ENCODE measurements at regions not wholly inside any gene's neighbourhood (a gene's known extent, or its start where the extent isn't known, plus 50 kb on each side); places are given as distances from the start of the nearest gene placed in this dataset.

GRCh38 chr1:188243456-188243855, 1414.7 kb downstream of the PLA2G4A start:
- Mint-ChIP-seq H3K9me3 (peaks cover 4% of the 10 kb centered on the region), H3K27me3 (no peaks in the 10 kb centered on the region), H3K4me3 (no peak overlapping the region), H3K27ac (no peak overlapping the region), H3K36me3 (ENCODE audit: low read depth) (no peaks in the 10 kb centered on the region), H3K4me1 (no peaks in the 10 kb centered on the region)
- DNase-seq (no peak), ATAC-seq (no peak)

- no peaks in the 10 kb centered on the region for H3K36me3 Mint-ChIP-seq (ENCODE audit: low read depth)
- peaks cover 9% of the 10 kb centered on the region for H3K9me3 Mint-ChIP-seq
- ATAC-seq: no peak
Measured at GRCh38 chr1:188244681-188245080, 1415.9 kb downstream of the PLA2G4A start.

GRCh38 chr1:188247255-188247654, 1418.5 kb downstream of the PLA2G4A start:
- ATAC-seq: no peak
- H3K4me3 Mint-ChIP-seq: no peak overlapping the region
- H3K4me1 Mint-ChIP-seq: no peaks in the 10 kb centered on the region
- H3K27me3 Mint-ChIP-seq: no peaks in the 10 kb centered on the region
- peaks cover 7% of the 10 kb centered on the region for H3K9me3 Mint-ChIP-seq
- DNase-seq: no peak
- H3K36me3 Mint-ChIP-seq (ENCODE audit: low read depth): no peaks in the 10 kb centered on the region
- H3K27ac Mint-ChIP-seq: no peak overlapping the region

More at GRCh38 chr1:188244681-188245080, 1415.9 kb downstream of the PLA2G4A start:
- H3K27ac Mint-ChIP-seq: no peak overlapping the region
- DNase-seq: no peak
- H3K27me3 Mint-ChIP-seq: no peaks in the 10 kb centered on the region
- no peak overlapping the region for H3K4me3 Mint-ChIP-seq
- H3K4me1 Mint-ChIP-seq: no peaks in the 10 kb centered on the region

GRCh38 chr1:188249811-188250210, 1421.1 kb downstream of the PLA2G4A start:
- no peak overlapping the region for H3K4me3 Mint-ChIP-seq
- no peak for DNase-seq
- no peak overlapping the region for H3K27ac Mint-ChIP-seq
- no peaks in the 10 kb centered on the region for H3K27me3 Mint-ChIP-seq
- no peaks in the 10 kb centered on the region for H3K36me3 Mint-ChIP-seq (ENCODE audit: low read depth)
- ATAC-seq: no peak
- no peaks in the 10 kb centered on the region for H3K4me1 Mint-ChIP-seq
- peaks cover 13% of the 10 kb centered on the region for H3K9me3 Mint-ChIP-seq

GRCh38 chr1:188251036-188251435, 1422.3 kb downstream of the PLA2G4A start:
- H3K4me1 Mint-ChIP-seq: no peaks in the 10 kb centered on the region

GRCh38 chr1:188261849-188262248, 1433.1 kb downstream of the PLA2G4A start:
- ATAC-seq (no peak), DNase-seq (no peak)
- no peak overlapping the region for H3K4me3 Mint-ChIP-seq
- H3K9me3 Mint-ChIP-seq: peaks cover 29% of the 10 kb centered on the region
- H3K4me1 Mint-ChIP-seq: no peaks in the 10 kb centered on the region
- H3K27me3 Mint-ChIP-seq: no peaks in the 10 kb centered on the region
- no peaks in the 10 kb centered on the region for H3K36me3 Mint-ChIP-seq (ENCODE audit: low read depth)
- no peak overlapping the region for H3K27ac Mint-ChIP-seq

More at GRCh38 chr1:188251036-188251435, 1422.3 kb downstream of the PLA2G4A start:
- ATAC-seq (no peak), DNase-seq (no peak)
- Mint-ChIP-seq H3K27me3 (no peaks in the 10 kb centered on the region), H3K36me3 (ENCODE audit: low read depth) (no peaks in the 10 kb centered on the region), H3K27ac (no peak overlapping the region), H3K9me3 (peaks cover 13% of the 10 kb centered on the region), H3K4me3 (no peak overlapping the region)

- Mint-ChIP-seq H3K27ac (no peak overlapping the region), H3K9me3 (peaks cover 18% of the 10 kb centered on the region), H3K27me3 (no peaks in the 10 kb centered on the region), H3K4me3 (no peak overlapping the region), H3K36me3 (ENCODE audit: low read depth) (no peaks in the 10 kb centered on the region), H3K4me1 (no peaks in the 10 kb centered on the region)
- no peak for DNase-seq
- ATAC-seq: no peak
Measured at GRCh38 chr1:188269956-188270355, 1441.2 kb downstream of the PLA2G4A start.

- Mint-ChIP-seq H3K4me1 (no peaks in the 10 kb centered on the region), H3K36me3 (ENCODE audit: low read depth) (no peaks in the 10 kb centered on the region), H3K27me3 (no peaks in the 10 kb centered on the region), H3K4me3 (no peak overlapping the region), H3K9me3 (peaks cover 18% of the 10 kb centered on the region), H3K27ac (no peak overlapping the region)
- ATAC-seq (no peak), DNase-seq (no peak)
Measured at GRCh38 chr1:188270497-188270896, 1441.7 kb downstream of the PLA2G4A start.

GRCh38 chr1:188277771-188278170, 1449.0 kb downstream of the PLA2G4A start:
- no peaks in the 10 kb centered on the region for H3K27me3 Mint-ChIP-seq
- no peaks in the 10 kb centered on the region for H3K36me3 Mint-ChIP-seq (ENCODE audit: low read depth)
- no peak for ATAC-seq
- no peak overlapping the region for H3K4me3 Mint-ChIP-seq
- DNase-seq: no peak
- peaks cover 18% of the 10 kb centered on the region for H3K9me3 Mint-ChIP-seq
- no peak overlapping the region for H3K27ac Mint-ChIP-seq
- no peaks in the 10 kb centered on the region for H3K4me1 Mint-ChIP-seq

GRCh38 chr1:188281921-188282320, 1453.2 kb downstream of the PLA2G4A start:
- Mint-ChIP-seq H3K4me3 (no peak overlapping the region), H3K27me3 (no peaks in the 10 kb centered on the region), H3K27ac (no peak overlapping the region), H3K36me3 (ENCODE audit: low read depth) (no peaks in the 10 kb centered on the region), H3K9me3 (peaks cover 14% of the 10 kb centered on the region), H3K4me1 (no peaks in the 10 kb centered on the region)
- DNase-seq (no peak), ATAC-seq (no peak)

GRCh38 chr1:188295157-188295556, 1466.4 kb downstream of the PLA2G4A start:
- ATAC-seq (no peak), DNase-seq (no peak)
- no peaks in the 10 kb centered on the region for H3K36me3 Mint-ChIP-seq (ENCODE audit: low read depth)
- H3K27me3 Mint-ChIP-seq: no peaks in the 10 kb centered on the region
- H3K27ac Mint-ChIP-seq: no peak overlapping the region
- no peak overlapping the region for H3K4me3 Mint-ChIP-seq
- peaks cover 9% of the 10 kb centered on the region for H3K9me3 Mint-ChIP-seq
- H3K4me1 Mint-ChIP-seq: no peaks in the 10 kb centered on the region

- Mint-ChIP-seq H3K27ac (no peak overlapping the region), H3K27me3 (no peaks in the 10 kb centered on the region), H3K4me1 (no peaks in the 10 kb centered on the region), H3K36me3 (ENCODE audit: low read depth) (no peaks in the 10 kb centered on the region), H3K9me3 (peaks cover 9% of the 10 kb centered on the region), H3K4me3 (no peak overlapping the region)
- DNase-seq (no peak), ATAC-seq (no peak)
Measured at GRCh38 chr1:188302746-188303145, 1474.0 kb downstream of the PLA2G4A start.

- H3K36me3 Mint-ChIP-seq (ENCODE audit: low read depth): no peaks in the 10 kb centered on the region
- no peak for ATAC-seq
Measured at GRCh38 chr1:188314557-188315137, 1485.9 kb downstream of the PLA2G4A start.

GRCh38 chr1:188317894-188318293, 1489.1 kb downstream of the PLA2G4A start:
- ATAC-seq (no peak), DNase-seq (no peak)
- Mint-ChIP-seq H3K36me3 (ENCODE audit: low read depth) (no peaks in the 10 kb centered on the region), H3K27me3 (no peaks in the 10 kb centered on the region), H3K9me3 (peaks cover 4% of the 10 kb centered on the region), H3K4me3 (no peak overlapping the region), H3K4me1 (no peaks in the 10 kb centered on the region), H3K27ac (no peak overlapping the region)

More at GRCh38 chr1:188314557-188315137, 1485.9 kb downstream of the PLA2G4A start:
- H3K4me1 Mint-ChIP-seq: no peaks in the 10 kb centered on the region
- H3K4me3 Mint-ChIP-seq: no peak overlapping the region
- H3K27ac Mint-ChIP-seq: no peak overlapping the region
- no peak for DNase-seq
- H3K9me3 Mint-ChIP-seq: peaks cover 8% of the 10 kb centered on the region
- no peaks in the 10 kb centered on the region for H3K27me3 Mint-ChIP-seq

GRCh38 chr1:188325211-188325610, 1496.5 kb downstream of the PLA2G4A start:
- H3K27ac Mint-ChIP-seq: no peak overlapping the region
- no peaks in the 10 kb centered on the region for H3K4me1 Mint-ChIP-seq

GRCh38 chr1:188343914-188344313, 1515.2 kb downstream of the PLA2G4A start:
- Mint-ChIP-seq H3K27ac (no peak overlapping the region), H3K36me3 (ENCODE audit: low read depth) (no peaks in the 10 kb centered on the region), H3K4me1 (no peaks in the 10 kb centered on the region), H3K27me3 (no peaks in the 10 kb centered on the region), H3K9me3 (peaks cover under 1% of the 10 kb centered on the region), H3K4me3 (no peak overlapping the region)
- no peak for ATAC-seq
- no peak for DNase-seq

More at GRCh38 chr1:188325211-188325610, 1496.5 kb downstream of the PLA2G4A start:
- no peak overlapping the region for H3K4me3 Mint-ChIP-seq
- H3K36me3 Mint-ChIP-seq (ENCODE audit: low read depth): no peaks in the 10 kb centered on the region
- no peaks in the 10 kb centered on the region for H3K27me3 Mint-ChIP-seq
- no peak for ATAC-seq
- H3K9me3 Mint-ChIP-seq: peaks cover 4% of the 10 kb centered on the region
- no peak for DNase-seq

Measured in activated naive CD8-positive, alpha-beta T cell treated with anti-CD3 and anti-CD28 coated beads, Interleukin-2, amount 50 U/mL, for 24 hours (primary cell).